K562 (cell line): ENCODE measurements at regions not wholly inside any gene's neighbourhood (a gene's known extent, or its start where the extent isn't known, plus 50 kb on each side); places are given as distances from the start of the nearest gene placed in this dataset.
A peak's percentile ranks its signal among the peaks of the same experiment; 100 is the strongest.

ENCODE experiments used
- ATAC-seq: fragments of 200-7000 bp; cut with Tn5 transposase; 3 replicates; pipeline ENCODE4 v1.9.1; 2020; ENCODE audit warnings: moderate library complexity
- BruUV-seq: library from RNA; stranded (reverse); fragments of 400-500 nt; replicated peaks from 2 replicates; lab custom pipeline; 2021; lab: Mats Ljungman, UMichigan
- CTCF ChIA-PET: fragments of 300-600 bp; formaldehyde crosslinking; extraction: SDS; loops from one replicate; lab custom pipeline; 2021; ENCODE audit warnings: low intra/inter-chr PET ratio; lab: Yijun Ruan, JAX
- POLR2A ChIA-PET: fragments of 300-600, 350-650 bp; sonication (Branson Sonifier 250); formaldehyde crosslinking; extraction: SDS; loops from one replicate; lab custom pipeline; 2021; ENCODE audit warnings: antibody characterized with exemption, inconsistent platforms; lab: Yijun Ruan, JAX
- DNase-seq, 4 experiments: peaks; one replicate each; pipeline versions ENCODE4 v3.0.0 to v3.0.0-alpha.2; 2011 to 2018; ENCODE audit warnings: low spot score in 3 of 4, mixed read lengths in 3 of 4; ENCODE audit errors: extremely low read depth in 1 of 4
- FAIRE-seq: peaks from 2 replicates; lab custom pipeline; 2011; peaks lifted over from hg19 to GRCh38; lab: Jason Lieb, UNC
- H2AFZ ChIP-seq: 2 replicates; pipeline ENCODE4 v1.6.0; 2011; ENCODE audit warnings: low read depth, low read length, control low read depth, inconsistent platforms
- H3K27ac ChIP-seq: fragments of 200-600 bp; 3 replicates; pipeline ENCODE4 v1.8.0; 2011; ENCODE audit warnings: low read depth, mild to moderate bottlenecking, control low read depth, inconsistent platforms, low read length, moderate library complexity, mixed read lengths; ENCODE audit errors: extremely low read depth
- H3K27me3 ChIP-seq, 2 experiments: fragments of 300-600 bp in 1 of 2; 2 replicates in 1 of 2; 3 replicates in 1 of 2; pipeline versions ENCODE4 v1.6.0 to v1.8.0; 2011; ENCODE audit warnings: inconsistent platforms in 2 of 2, low read length in 2 of 2, mild to moderate bottlenecking in 1 of 2, mixed read lengths in 1 of 2, moderate library complexity in 1 of 2; ENCODE audit not compliant: control insufficient read depth in 2 of 2, insufficient read depth in 2 of 2
- H3K36me3 ChIP-seq: fragments of 300-600 bp; 3 replicates; pipeline ENCODE4 v1.8.0; 2011; ENCODE audit warnings: mild to moderate bottlenecking, low read length, inconsistent platforms; ENCODE audit not compliant: control insufficient read depth, insufficient read depth
- H3K4me1 ChIP-seq, 2 experiments: fragments of 200-600 bp in 1 of 2; replicated peaks in 1 of 2; 2 replicates in 1 of 2; 3 replicates in 1 of 2; pipeline versions ENCODE4 v1.5.1 to v1.8.0; 2011; ENCODE audit warnings: inconsistent platforms in 2 of 2, low read length in 2 of 2, mild to moderate bottlenecking in 1 of 2, mixed read lengths in 1 of 2, moderate library complexity in 1 of 2; ENCODE audit not compliant: control insufficient read depth in 2 of 2, insufficient read depth in 2 of 2
- H3K4me2 ChIP-seq: 2 replicates; pipeline ENCODE4 v1.6.1; 2011; ENCODE audit warnings: low read length, control low read depth, inconsistent platforms, mixed read lengths; ENCODE audit not compliant: insufficient read depth
- H3K4me3 ChIP-seq: fragments of 200-600 bp; sonication (generic), shearing (Covaris generic); 2 replicates; pipeline ENCODE4 v1.5.1; 2016; ENCODE audit warnings: control low read depth, inconsistent platforms
- H3K79me2 ChIP-seq: fragments of 200-600 bp; 3 replicates; pipeline ENCODE4 v1.8.0; 2011; ENCODE audit warnings: low read length, inconsistent platforms; ENCODE audit not compliant: control insufficient read depth, insufficient read depth
- H3K9ac ChIP-seq, 2 experiments: 2 replicates each; pipeline versions ENCODE4 v1.6.0 to v1.6.1; 2011; ENCODE audit warnings: low read depth in 2 of 2, low read length in 2 of 2, control low read depth in 1 of 2, inconsistent platforms in 1 of 2, mild to moderate bottlenecking in 1 of 2, mixed read lengths in 1 of 2; ENCODE audit not compliant: insufficient read depth in 1 of 2
- H3K9me1 ChIP-seq: one replicate; pipeline ENCODE4 v1.6.0; 2011; ENCODE audit warnings: inconsistent platforms, mild to moderate bottlenecking, low read length, moderate library complexity; ENCODE audit not compliant: control insufficient read depth, insufficient read depth
- H3K9me3 ChIP-seq: replicated peaks from 2 replicates; pipeline ENCODE4 v1.5.1; 2011; ENCODE audit warnings: low read depth, low read length, inconsistent platforms; ENCODE audit not compliant: control insufficient read depth, insufficient read depth
- H4K20me1 ChIP-seq: replicated peaks from 2 replicates; pipeline ENCODE4 v1.6.1; 2011; ENCODE audit warnings: low read length, inconsistent platforms, mixed read lengths; ENCODE audit not compliant: control insufficient read depth, insufficient read depth
- CBX3 ChIP-seq, 2 experiments: IDR thresholded peaks; 1 replicate in 1 of 2; 2 replicates in 1 of 2; pipeline ENCODE4 v1.6.1; 2012; ENCODE audit warnings: inconsistent platforms in 2 of 2, low read length in 2 of 2, borderline replicate concordance in 1 of 2, control low read depth in 1 of 2
- EWSR1 ChIP-seq: fragments of 450-650 bp; IDR thresholded peaks from 2 replicates; pipeline ENCODE4 v1.6.1; 2018; ENCODE audit warnings: borderline replicate concordance, mild to moderate bottlenecking, low read depth, moderate library complexity; ENCODE audit not compliant: partially characterized antibody
- ZBTB11 ChIP-seq, 3 experiments: fragments of 200-800 bp in 1 of 3; fragments of 250-450 bp in 1 of 3; fragments of 450-650 bp in 1 of 3; sonication (Bioruptor Pico) in 1 of 3; sonication (Bioruptor generic) in 1 of 3; formaldehyde crosslinking in 1 of 3; IDR thresholded peaks; 2 replicates each; pipeline versions ENCODE4 v1.6.1 to v1.8.0; 2016 to 2022; ENCODE audit warnings: mild to moderate bottlenecking in 2 of 3, missing genetic modification characterization in 2 of 3, missing compliant biosample characterization in 1 of 3, moderate library complexity in 1 of 3
- WGBS: fragments of 100-300 bp; shearing (Covaris generic); methylation state at CpG from one replicate; pipeline ENCODE4 v1.1.6; 2016; ENCODE audit warnings: low coverage, mixed read lengths; ENCODE audit not compliant: insufficient coverage; ENCODE audit errors: missing lambda C conversion rate; 5-methylcytosine and 5-hydroxymethylcytosine counted together
- in situ Hi-C: fragments of 300-500 bp; cut with MboI; formaldehyde crosslinking; loops from 4 replicates; pipeline ENCODE4 v1.15.0; 2018; ENCODE audit warnings: inconsistent platforms, mixed read lengths
- intact Hi-C: fragments of 100-400 bp; cut with micrococcal nuclease; formaldehyde crosslinking; loops from 2 replicates; pipeline ENCODE4 v1.14.2; 2022

- TF ChIP-seq EWSR1 (peak; percentile 44), ZBTB11 (CRISPR knock-in tag; IDR thresholded peaks at IDR 0.05) (peak in 1 of 3 experiments; percentile 93; a peak in 2 of 6 replicates)
Observed at GRCh38 chr20:53831812-53832211, 238.2 kb upstream of the ZNF217 start (continued).

GRCh38 chr20:53831228-53831627 lies 237.6 kb upstream of the ZNF217 start:
- H3K4me2 ChIP-seq, result no peak overlapping the region
- ChIA-PET CTCF (no interaction called here), POLR2A (no interaction called here)
- 86% methylated on average over 5 of the region's 5 CpGs for WGBS
- no peaks in the 10 kb centered on the region for H3K27me3 ChIP-seq
- no peaks in the 10 kb centered on the region for H3K79me2 ChIP-seq
- TF ChIP-seq EWSR1, result peak; percentile 59
- TF ChIP-seq CBX3 (IDR thresholded peaks at IDR 0.05; ENCODE audit: borderline replicate concordance in 1 of 2, low read length in 2 of 2), result no peak
- peak in 1 of 3 experiments; percentile 72; a peak in 1 of 6 replicates for TF ChIP-seq ZBTB11 (CRISPR knock-in tag; IDR thresholded peaks at IDR 0.05)
- FAIRE-seq (no peak), DNase-seq (no peak), ATAC-seq (no peak)
- H3K4me1 ChIP-seq, result peaks cover 0 to 20% of the 10 kb centered on the region in 2 experiments; a peak in 2 of 5 replicates
- no peak overlapping the region for H3K4me3 ChIP-seq
- H3K27ac ChIP-seq, result no peak overlapping the region
- BruUV-seq, result no TSS peak
- no peaks in the 10 kb centered on the region for H3K9me1 ChIP-seq
- H3K36me3 ChIP-seq, result no peaks in the 10 kb centered on the region
- in situ Hi-C loops (no loop called here), intact Hi-C loops (no loop called here)
- no peaks in the 10 kb centered on the region for H4K20me1 ChIP-seq
- H3K9me3 ChIP-seq, result no peaks in the 10 kb centered on the region
- peak overlapping the region; percentile 62; the same call in 1 of the 2 replicates for H2AFZ ChIP-seq
- H3K9ac ChIP-seq, result no peak overlapping the region
